Ovary (tissue), 7 donors: ENCODE measurements at regions not wholly inside any gene's neighbourhood (a gene's known extent, or its start where the extent isn't known, plus 50 kb on each side); places are given as distances from the start of the nearest gene placed in this dataset.

Experiments
- DNase-seq, 5 donors: peaks; one replicate each; pipeline ENCODE4 v3.0.0-alpha.2; 2019 to 2020
- H3K27ac ChIP-seq, 2 donors: fragments of 200-600 bp; one replicate each; pipeline versions ENCODE4 v1.5.1 to v1.8.0; 2019 to 2022
- H3K27me3 ChIP-seq: fragments of 200-600 bp; one replicate; pipeline ENCODE4 v1.8.0; 2022
- H3K36me3 ChIP-seq: fragments of 200-600 bp; sonication (generic); one replicate; pipeline ENCODE4 v1.5.1; 2019
- H3K4me1 ChIP-seq: one replicate; pipeline ENCODE4 v1.8.1; 2013; ENCODE audit warnings: mild to moderate bottlenecking, moderate library complexity; ENCODE audit not compliant: insufficient read depth
- H3K4me3 ChIP-seq: fragments of 200-600 bp; sonication (generic); one replicate; pipeline ENCODE4 v1.5.1; 2017
- H3K9me3 ChIP-seq, 2 donors: fragments of 200-600 bp in 1 of 2; sonication (generic) in 1 of 2; one replicate each; pipeline versions ENCODE4 v1.5.1 to v1.8.1; 2013 to 2019; ENCODE audit warnings: mild to moderate bottlenecking in 1 of 2, moderate library complexity in 1 of 2
- EP300 ChIP-seq: sonication (generic); formaldehyde crosslinking; IDR thresholded peaks from one replicate; pipeline ENCODE4 v1.6.1; 2017; ENCODE audit warnings: antibody characterized with exemption
- POLR2A ChIP-seq: fragments of 450-650 bp; IDR thresholded peaks from one replicate; pipeline ENCODE4 v1.6.1; 2017; ENCODE audit warnings: antibody characterized with exemption, mild to moderate bottlenecking, moderate library complexity
- WGBS, 3 donors: extraction: QIAGEN DNeasy Blood & Tissue Kit in 1 of 3; methylation state at CpG; one replicate each; pipeline versions ENCODE4 v1.1.5 to v1.1.7; 2013 to 2017; 5-methylcytosine and 5-hydroxymethylcytosine counted together
- intact Hi-C, 4 donors: fragments of 100-400 bp; cut with DNase I; formaldehyde crosslinking; loops; one replicate each; pipeline versions ENCODE4 v1.11.0 to v1.15.1; 2022 to 2023
- TF ChIP-seq, protein P1 (sequence below), 3 donors: fragments of 450-650 bp in 2 of 3; fragments of 200-600 bp in 1 of 3; IDR thresholded peaks; one replicate each; pipeline versions ENCODE4 v1.5.1 to v1.8.0; 2016 to 2022; ENCODE audit warnings: antibody characterized with exemption in 3 of 3, mild to moderate bottlenecking in 1 of 3
- donor health status: DM: no; HTN: no; CAD: no; lungs with moderate emphysema.
- donor health status: DM: no; HTN: no; CAD: no.
- donor health status: Bipolar disorder and iron deficiency.
- donor health status: DM: no; HTN: no; CAD: no.
- donor health status: DM: yes; HTN: yes; CAD: no.

DNA sequence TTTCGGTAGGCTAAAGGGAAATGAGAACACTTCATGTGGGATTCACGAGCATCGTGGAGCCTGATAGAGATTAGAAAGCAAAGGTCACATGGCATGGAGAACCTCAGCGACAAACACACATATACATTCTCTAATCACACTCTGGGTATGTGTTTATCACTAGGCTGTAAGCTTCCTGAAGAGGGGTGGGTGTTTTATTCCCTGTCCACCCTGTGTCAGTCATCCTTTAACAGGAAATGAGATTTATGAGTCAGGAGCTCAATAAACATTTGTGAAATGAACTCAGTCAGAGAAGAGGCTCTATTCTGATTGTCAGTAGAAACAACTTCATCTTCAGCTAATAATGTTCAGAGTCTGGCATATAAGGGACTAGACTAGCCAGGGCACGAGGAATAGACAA lies 71.7 kb upstream of the EIF3M start:
- Histone ChIP-seq H3K36me3 (no peaks in the 10 kb centered on the region), H3K27ac (no peak overlapping the region), H3K4me3 (no peak overlapping the region), H3K4me1 (peaks cover 2% of the 10 kb centered on the region), H3K9me3 (no peaks in the 10 kb centered on the region), H3K27me3 (no peaks in the 10 kb centered on the region)
- DNase-seq = no peak
- 44 to 51% (median 47%) methylated on average over 5 of the region's 5 CpGs for WGBS, 3 donors
- intact Hi-C loops = loop anchor here in 1 of 4 donors (5.0 kb wide), 1 partner anchor 190 kb away; no protein-coding TSS in a partner anchor
- TF ChIP-seq, protein P1, sequence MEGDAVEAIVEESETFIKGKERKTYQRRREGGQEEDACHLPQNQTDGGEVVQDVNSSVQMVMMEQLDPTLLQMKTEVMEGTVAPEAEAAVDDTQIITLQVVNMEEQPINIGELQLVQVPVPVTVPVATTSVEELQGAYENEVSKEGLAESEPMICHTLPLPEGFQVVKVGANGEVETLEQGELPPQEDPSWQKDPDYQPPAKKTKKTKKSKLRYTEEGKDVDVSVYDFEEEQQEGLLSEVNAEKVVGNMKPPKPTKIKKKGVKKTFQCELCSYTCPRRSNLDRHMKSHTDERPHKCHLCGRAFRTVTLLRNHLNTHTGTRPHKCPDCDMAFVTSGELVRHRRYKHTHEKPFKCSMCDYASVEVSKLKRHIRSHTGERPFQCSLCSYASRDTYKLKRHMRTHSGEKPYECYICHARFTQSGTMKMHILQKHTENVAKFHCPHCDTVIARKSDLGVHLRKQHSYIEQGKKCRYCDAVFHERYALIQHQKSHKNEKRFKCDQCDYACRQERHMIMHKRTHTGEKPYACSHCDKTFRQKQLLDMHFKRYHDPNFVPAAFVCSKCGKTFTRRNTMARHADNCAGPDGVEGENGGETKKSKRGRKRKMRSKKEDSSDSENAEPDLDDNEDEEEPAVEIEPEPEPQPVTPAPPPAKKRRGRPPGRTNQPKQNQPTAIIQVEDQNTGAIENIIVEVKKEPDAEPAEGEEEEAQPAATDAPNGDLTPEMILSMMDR (IDR thresholded peaks at IDR 0.05) = no peak
- TF ChIP-seq POLR2A = no peak
- no peak for TF ChIP-seq EP300

DNA sequence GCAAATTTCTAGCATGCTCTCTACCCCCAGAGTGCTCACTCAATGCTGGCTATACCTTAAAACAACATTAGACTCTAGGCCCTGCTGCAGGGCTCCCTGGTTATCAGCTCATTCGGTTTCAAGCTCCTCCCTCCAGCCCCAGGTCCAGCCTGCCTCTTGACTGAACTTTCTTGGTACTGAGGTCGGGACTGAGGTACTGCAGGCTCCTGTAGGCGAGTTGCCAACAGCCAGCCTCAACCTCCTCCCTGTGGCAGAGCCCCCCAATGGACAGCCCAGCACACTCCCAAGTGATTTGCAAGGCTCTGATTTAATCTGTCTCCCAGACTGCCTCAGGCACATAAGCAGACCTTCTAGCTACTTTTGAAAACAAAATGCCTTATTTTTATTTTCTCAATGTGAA lies 73.6 kb upstream of the EIF3M start:
- Histone ChIP-seq H3K27ac (no peak overlapping the region), H3K36me3 (no peaks in the 10 kb centered on the region), H3K4me3 (no peak overlapping the region), H3K9me3 (no peaks in the 10 kb centered on the region), H3K27me3 (no peaks in the 10 kb centered on the region), H3K4me1 (peaks cover 2% of the 10 kb centered on the region)
- 56 to 62% (median 58%) methylated on average over 3 of the region's 3 CpGs for WGBS, 3 donors
- no peak for DNase-seq
- intact Hi-C loops = loop anchor here in 1 of 4 donors (5.0 kb wide), 1 partner anchor 188 kb away; no protein-coding TSS in a partner anchor
- TF ChIP-seq, protein P1 (IDR thresholded peaks at IDR 0.05) = no peak
- TF ChIP-seq EP300 (no peak), POLR2A (no peak)

DNA sequence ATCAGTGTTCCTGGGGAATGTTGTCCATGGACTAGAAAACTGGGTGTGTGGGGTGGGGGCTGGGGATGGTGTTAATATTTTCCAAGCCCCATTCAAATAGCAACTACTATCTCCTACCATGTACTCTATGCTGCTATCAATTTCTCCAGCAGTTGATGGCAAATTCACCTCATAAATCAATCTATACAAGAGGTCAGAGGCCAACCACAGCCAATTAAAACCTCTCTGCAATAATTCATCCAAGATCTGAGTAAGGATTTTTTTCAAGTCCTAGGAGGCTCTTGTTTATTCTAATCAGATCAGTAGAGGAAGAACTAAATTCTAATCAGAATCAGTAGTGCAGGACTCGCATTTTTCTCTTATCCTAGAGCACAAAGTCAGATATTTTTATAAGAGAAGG lies 73.4 kb upstream of the WT1 start:
- no peak for TF ChIP-seq EP300
- TF ChIP-seq, protein P1 (IDR thresholded peaks at IDR 0.05) = no peak
- TF ChIP-seq POLR2A = no peak
- H3K27me3 ChIP-seq = no peaks in the 10 kb centered on the region
- 83 to 92% (median 86%) methylated on average over 1 of the region's 1 CpG for WGBS, 3 donors
- no peaks in the 10 kb centered on the region for H3K9me3 ChIP-seq
- H3K36me3 ChIP-seq = no peaks in the 10 kb centered on the region
- intact Hi-C loops = no loop called here
- H3K4me1 ChIP-seq = peaks cover 2% of the 10 kb centered on the region
- no peak for DNase-seq
- no peak overlapping the region for H3K27ac ChIP-seq
- no peak overlapping the region for H3K4me3 ChIP-seq

DNA sequence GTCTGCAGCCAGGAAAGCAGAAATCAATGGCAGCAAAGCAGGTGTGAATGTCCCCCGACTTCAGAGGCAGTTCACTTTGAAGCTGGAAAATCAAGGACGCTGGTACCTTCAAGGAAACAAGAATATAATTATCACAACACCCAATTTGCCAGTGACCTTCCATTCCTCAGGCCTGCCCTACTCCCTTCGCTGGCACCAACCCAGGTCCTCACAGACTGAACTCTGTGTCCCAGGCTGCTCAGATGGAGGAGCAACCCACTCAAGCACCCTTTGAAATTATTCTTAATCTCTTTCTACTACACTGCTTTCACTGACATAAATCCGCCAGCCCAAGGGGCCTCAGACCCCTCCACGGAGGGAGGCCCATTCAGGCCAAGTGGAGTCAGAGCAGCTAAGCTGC lies 64.7 kb upstream of the WT1 start:
- peaks cover 2% of the 10 kb centered on the region for H3K4me1 ChIP-seq
- no peak overlapping the region for H3K27ac ChIP-seq
- H3K36me3 ChIP-seq = no peaks in the 10 kb centered on the region
- no peak overlapping the region for H3K4me3 ChIP-seq
- no peaks in the 10 kb centered on the region for H3K9me3 ChIP-seq
- intact Hi-C loops = no loop called here
- peak; percentile 46 to 85 (median 53) for DNase-seq
- TF ChIP-seq, protein P1 (IDR thresholded peaks at IDR 0.05) = no peak
- no peak for TF ChIP-seq POLR2A
- no peak for TF ChIP-seq EP300
- 22 to 35% (median 26%) methylated on average over 5 of the region's 5 CpGs for WGBS, 3 donors
- no peaks in the 10 kb centered on the region for H3K27me3 ChIP-seq

DNA sequence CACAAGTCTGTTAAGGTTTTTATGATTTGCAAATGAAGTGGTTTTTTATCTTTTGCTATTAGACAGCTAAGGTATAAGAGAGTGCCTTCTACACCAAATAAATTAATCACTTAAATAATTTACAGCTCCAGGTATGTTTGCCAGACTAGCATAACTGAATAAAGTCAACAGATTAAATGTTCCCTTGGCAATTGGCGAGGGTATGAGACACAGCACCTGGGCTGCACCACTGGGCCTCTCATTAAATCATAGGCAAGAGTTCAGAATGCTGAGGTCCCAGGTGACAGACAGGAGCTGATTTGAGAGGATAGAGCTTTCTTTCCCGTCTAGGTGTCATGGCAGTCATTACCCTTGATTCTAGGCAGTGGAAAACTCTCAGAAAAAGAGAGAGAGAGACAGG lies 62.6 kb upstream of the WT1 start:
- Histone ChIP-seq H3K36me3 (no peaks in the 10 kb centered on the region), H3K9me3 (no peaks in the 10 kb centered on the region), H3K27ac (no peak overlapping the region), H3K27me3 (no peaks in the 10 kb centered on the region), H3K4me3 (no peak overlapping the region), H3K4me1 (peaks cover 3% of the 10 kb centered on the region)
- TF ChIP-seq, protein P1 (IDR thresholded peaks at IDR 0.05) = no peak
- no peak for TF ChIP-seq EP300
- intact Hi-C loops = no loop called here
- no peak for DNase-seq
- 82 to 88% (median 88%) methylated on average over 2 of the region's 2 CpGs for WGBS, 3 donors
